WTC11 (cell line): ENCODE measurements at regions not wholly inside any gene's neighbourhood (a gene's known extent, or its start where the extent isn't known, plus 50 kb on each side); places are given as distances from the start of the nearest gene placed in this dataset.

Experiments used
- ZBTB21 ChIP-seq: sonication (generic); formaldehyde crosslinking; IDR thresholded peaks from 2 replicates; pipeline ENCODE4 v1.8.1; 2023; ENCODE audit warnings: mild to moderate bottlenecking, missing genetic modification reagents, borderline replicate concordance
- TF ChIP-seq, protein P1 (sequence below): sonication (generic); formaldehyde crosslinking; IDR thresholded peaks from 2 replicates; pipeline ENCODE4 v1.8.1; 2022; ENCODE audit warnings: low read depth, missing genetic modification reagents, borderline replicate concordance

- TF ChIP-seq, protein P1, sequence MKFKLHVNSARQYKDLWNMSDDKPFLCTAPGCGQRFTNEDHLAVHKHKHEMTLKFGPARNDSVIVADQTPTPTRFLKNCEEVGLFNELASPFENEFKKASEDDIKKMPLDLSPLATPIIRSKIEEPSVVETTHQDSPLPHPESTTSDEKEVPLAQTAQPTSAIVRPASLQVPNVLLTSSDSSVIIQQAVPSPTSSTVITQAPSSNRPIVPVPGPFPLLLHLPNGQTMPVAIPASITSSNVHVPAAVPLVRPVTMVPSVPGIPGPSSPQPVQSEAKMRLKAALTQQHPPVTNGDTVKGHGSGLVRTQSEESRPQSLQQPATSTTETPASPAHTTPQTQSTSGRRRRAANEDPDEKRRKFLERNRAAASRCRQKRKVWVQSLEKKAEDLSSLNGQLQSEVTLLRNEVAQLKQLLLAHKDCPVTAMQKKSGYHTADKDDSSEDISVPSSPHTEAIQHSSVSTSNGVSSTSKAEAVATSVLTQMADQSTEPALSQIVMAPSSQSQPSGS (CRISPR knock-in tag): no peak
- no peak for TF ChIP-seq ZBTB21
Observed at GRCh38 chr4:34261799-34262314, 1982.5 kb downstream of the ARAP2 start.
